HG03135 (cell line): ENCODE measurements at regions not wholly inside any gene's neighbourhood (a gene's known extent, or its start where the extent isn't known, plus 50 kb on each side); places are given as distances from the start of the nearest gene placed in this dataset.
"Not testable (repeated sequence)": the region's sequence is repeated elsewhere in the genome, so short reads cannot be mapped to it uniquely, and the experiment has no call there.

ENCODE experiments used
- ATAC-seq: cut with Tn5 transposase; IDR thresholded peaks from one replicate; pipeline ENCODE4 v1.9.1; 2021; ENCODE audit warnings: mild to moderate bottlenecking, moderate library complexity; ENCODE audit not compliant: unreplicated experiment

GRCh38 chr2:138365581-138365980, 136.0 kb upstream of the SPOPL start:
- no peak for ATAC-seq

- ATAC-seq = no peak
Observed at GRCh38 chr2:138369856-138370255, 131.7 kb upstream of the SPOPL start.

GRCh38 chr2:138373993-138374408, 127.6 kb upstream of the SPOPL start:
- ATAC-seq = no peak

- ATAC-seq = no peak
Observed at GRCh38 chr2:138381373-138381772, 120.2 kb upstream of the SPOPL start.

- no peak for ATAC-seq
Observed at GRCh38 chr2:138382672-138383071, 118.9 kb upstream of the SPOPL start.

- ATAC-seq = not testable (repeated sequence)
Observed at GRCh38 chr2:138386191-138386590, 115.4 kb upstream of the SPOPL start.

GRCh38 chr2:138389063-138389462, 112.5 kb upstream of the SPOPL start:
- ATAC-seq = no peak

GRCh38 chr2:138390316-138390945, 111.1 kb upstream of the SPOPL start:
- ATAC-seq = no peak

GRCh38 chr2:138391946-138392345, 109.6 kb upstream of the SPOPL start:
- no peak for ATAC-seq

GRCh38 chr2:138395565-138396306, 105.8 kb upstream of the SPOPL start:
- no peak for ATAC-seq

GRCh38 chr2:138396843-138397242, 104.7 kb upstream of the SPOPL start:
- ATAC-seq = no peak

GRCh38 chr2:138403431-138403927, 98.1 kb upstream of the SPOPL start:
- ATAC-seq = no peak

GRCh38 chr2:138414014-138414413, 87.6 kb upstream of the SPOPL start:
- ATAC-seq = no peak

- ATAC-seq = no peak
Observed at GRCh38 chr2:138415985-138416384, 85.6 kb upstream of the SPOPL start.

- no peak for ATAC-seq
Observed at GRCh38 chr2:138418453-138418852, 83.1 kb upstream of the SPOPL start.

- ATAC-seq = no peak
Observed at GRCh38 chr2:138421315-138421970, 80.1 kb upstream of the SPOPL start.

GRCh38 chr2:138421971-138422335, 79.6 kb upstream of the SPOPL start:
- no peak for ATAC-seq

- ATAC-seq = no peak
Observed at GRCh38 chr2:138423198-138423597, 78.4 kb upstream of the SPOPL start.

GRCh38 chr2:138423745-138424144, 77.8 kb upstream of the SPOPL start:
- no peak for ATAC-seq

GRCh38 chr2:138424436-138425140, 77.0 kb upstream of the SPOPL start:
- ATAC-seq = no peak

GRCh38 chr2:138426116-138426515, 75.5 kb upstream of the SPOPL start:
- not testable (repeated sequence) for ATAC-seq
